ENCODE measurements at regions not wholly inside any gene's neighbourhood (a gene's known extent, or its start where the extent isn't known, plus 50 kb on each side); places are given as distances from the start of the nearest gene placed in this dataset.

GRCh38 chr2:64779117-64779690 is 125.5 kb upstream of the SERTAD2 start:
- no peak overlapping the region for H3K9ac ChIP-seq (ENCODE audit: insufficient read depth, low read depth, low read length)
- H3K4me1 ChIP-seq (ENCODE audit: insufficient read depth, low read length) = peaks cover 6% of the 10 kb centered on the region
- DNase-seq (ENCODE audit: low spot score) (no peak), FAIRE-seq (no peak), ATAC-seq (no peak)
- H3K4me2 ChIP-seq (ENCODE audit: low read depth, low read length) = no peak overlapping the region
- H3K27ac ChIP-seq (ENCODE audit: extremely low read length, insufficient read depth, low read length) = no peak overlapping the region
- no peaks in the 10 kb centered on the region for H4K20me1 ChIP-seq (ENCODE audit: insufficient read depth, low read length)
- no peak overlapping the region for H2AFZ ChIP-seq (ENCODE audit: low read length)
- H3K4me3 ChIP-seq (replicated peaks in 1 of 3; ENCODE audit: insufficient read depth in 1 of 3, low read depth in 2 of 3, low read length in 3 of 3) = no peak overlapping the region
- H3K79me2 ChIP-seq (ENCODE audit: insufficient read depth, low read length) = no peaks in the 10 kb centered on the region
- POLR2A ChIA-PET = interaction anchor here (1.2 kb wide), 1 partner anchor 28 kb away, joined by 3 read pairs; no protein-coding TSS in a partner anchor
- no peaks in the 10 kb centered on the region for H3K36me3 ChIP-seq (replicated peaks in 1 of 2; ENCODE audit: control insufficient read depth in 1 of 2, insufficient read depth in 2 of 2, low read length in 2 of 2)
- H3K27me3 ChIP-seq (ENCODE audit: control insufficient read depth in 1 of 2, insufficient read depth in 2 of 2, low read length in 2 of 2) = peaks cover 0 to 19% of the 10 kb centered on the region in 2 experiments; a peak in 1 of 5 replicates
- CTCF ChIA-PET (ENCODE audit: low intra/inter-chr PET ratio, low total read pairs) = no interaction called here
- in situ Hi-C loops (cut with HindIII; ENCODE audit: extremely low pct_ligation_motif_present, low pct_unique_long_range_greater_than_20kb) = no loop called here
- no TSS peak for BruUV-seq (replicated peaks)
- intact Hi-C loops (cut with micrococcal nuclease; ENCODE audit: unreplicated experiment) = no loop called here
- 30% methylated on average over 5 of the region's 5 CpGs for WGBS (ENCODE audit: low lambda C conversion rate)
- H3K9me3 ChIP-seq (ENCODE audit: low read length) = 0 out of 2 replicates have a peak, but pooled peaks cover 3% of the 10 kb centered on the region
- TF ChIP-seq SP140L (CRISPR knock-in tag; IDR thresholded peaks at IDR 0.05; ENCODE audit: borderline replicate concordance) (no peak), MAFF (IDR thresholded peaks at IDR 0.05; ENCODE audit: low read depth, low read length) (no peak), ZFP90 (CRISPR knock-in tag; IDR thresholded peaks at IDR 0.05; ENCODE audit: borderline replicate concordance) (no peak), TOE1 (CRISPR knock-in tag; IDR thresholded peaks at IDR 0.05) (no peak), CHD4 (IDR thresholded peaks at IDR 0.05; ENCODE audit: borderline replicate concordance, low read length) (no peak), HOXA3 (CRISPR knock-in tag; IDR thresholded peaks at IDR 0.05) (no peak), ASH2L (IDR thresholded peaks at IDR 0.05; ENCODE audit: insufficient read length, low read depth, low read length) (no peak), KMT2A (CRISPR knock-in tag; IDR thresholded peaks at IDR 0.05) (no peak), PREB (CRISPR knock-in tag; IDR thresholded peaks at IDR 0.05) (no peak), XRCC5 (optimal IDR thresholded peaks at IDR 0.05; ENCODE audit: low read length) (no peak), ZFP82 (CRISPR knock-in tag; IDR thresholded peaks at IDR 0.05; ENCODE audit: borderline replicate concordance) (no peak), ZNF383 (CRISPR knock-in tag; IDR thresholded peaks at IDR 0.05; ENCODE audit: borderline replicate concordance) (no peak), ZFP41 (CRISPR knock-in tag; IDR thresholded peaks at IDR 0.05; ENCODE audit: borderline replicate concordance) (no peak), ZNF142 (CRISPR knock-in tag; IDR thresholded peaks at IDR 0.05) (no peak)
- TF ChIP-seq, protein P1, sequence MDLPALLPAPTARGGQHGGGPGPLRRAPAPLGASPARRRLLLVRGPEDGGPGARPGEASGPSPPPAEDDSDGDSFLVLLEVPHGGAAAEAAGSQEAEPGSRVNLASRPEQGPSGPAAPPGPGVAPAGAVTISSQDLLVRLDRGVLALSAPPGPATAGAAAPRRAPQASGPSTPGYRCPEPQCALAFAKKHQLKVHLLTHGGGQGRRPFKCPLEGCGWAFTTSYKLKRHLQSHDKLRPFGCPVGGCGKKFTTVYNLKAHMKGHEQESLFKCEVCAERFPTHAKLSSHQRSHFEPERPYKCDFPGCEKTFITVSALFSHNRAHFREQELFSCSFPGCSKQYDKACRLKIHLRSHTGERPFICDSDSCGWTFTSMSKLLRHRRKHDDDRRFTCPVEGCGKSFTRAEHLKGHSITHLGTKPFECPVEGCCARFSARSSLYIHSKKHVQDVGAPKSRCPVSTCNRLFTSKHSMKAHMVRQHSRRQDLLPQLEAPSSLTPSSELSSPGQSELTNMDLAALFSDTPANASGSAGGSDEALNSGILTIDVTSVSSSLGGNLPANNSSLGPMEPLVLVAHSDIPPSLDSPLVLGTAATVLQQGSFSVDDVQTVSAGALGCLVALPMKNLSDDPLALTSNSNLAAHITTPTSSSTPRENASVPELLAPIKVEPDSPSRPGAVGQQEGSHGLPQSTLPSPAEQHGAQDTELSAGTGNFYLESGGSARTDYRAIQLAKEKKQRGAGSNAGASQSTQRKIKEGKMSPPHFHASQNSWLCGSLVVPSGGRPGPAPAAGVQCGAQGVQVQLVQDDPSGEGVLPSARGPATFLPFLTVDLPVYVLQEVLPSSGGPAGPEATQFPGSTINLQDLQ (CRISPR knock-in tag; IDR thresholded peaks at IDR 0.05) = no peak

Data from HepG2 (cell line).